Endothelial cell of umbilical vein (primary cell): ENCODE measurements at regions not wholly inside any gene's neighbourhood (a gene's known extent, or its start where the extent isn't known, plus 50 kb on each side); places are given as distances from the start of the nearest gene placed in this dataset.
"Not testable (repeated sequence)": the region's sequence is repeated elsewhere in the genome, so short reads cannot be mapped to it uniquely, and the experiment has no call there.

Experiments
- BruUV-seq: library from RNA; stranded (reverse); fragments of 400-500 nt; replicated peaks from 2 replicates; lab custom pipeline; 2021; lab: Mats Ljungman, UMichigan
- CTCF ChIA-PET: fragments of 300-600, 350-600 bp; sonication (Branson Sonifier 250); formaldehyde crosslinking; loops from one replicate; lab custom pipeline; 2021; ENCODE audit warnings: antibody characterized with exemption, inconsistent platforms; lab: Charles Lee
- POLR2A ChIA-PET: fragments of 300-600, 350-600 bp; sonication (Branson Sonifier 250); formaldehyde crosslinking; loops from one replicate; lab custom pipeline; 2021; ENCODE audit warnings: antibody characterized with exemption, inconsistent platforms; lab: Charles Lee
- DNase-seq: peaks from one replicate; pipeline ENCODE4 v3.0.0-alpha.2; 2011; ENCODE audit warnings: low read depth, low spot score
- FAIRE-seq: peaks from 2 replicates; lab custom pipeline; 2011; peaks lifted over from hg19 to GRCh38; lab: Jason Lieb, UNC
- H2AFZ ChIP-seq: 2 replicates; pipeline ENCODE4 v1.6.0; 2012; ENCODE audit warnings: low read depth, low read length, control low read depth, inconsistent platforms
- H3K27ac ChIP-seq: 2 replicates; pipeline ENCODE4 v1.5.1; 2011; ENCODE audit warnings: low read depth, mild to moderate bottlenecking, control low read depth, low read length, moderate library complexity; ENCODE audit not compliant: insufficient read depth
- H3K27me3 ChIP-seq, 2 experiments: 2 replicates each; pipeline versions ENCODE4 v1.6.0 to v1.6.1; 2011; ENCODE audit warnings: low read length in 2 of 2, mixed read lengths in 1 of 2; ENCODE audit not compliant: control insufficient read depth in 2 of 2, insufficient read depth in 2 of 2
- H3K36me3 ChIP-seq, 2 experiments: 2 replicates in 1 of 2; 3 replicates in 1 of 2; pipeline ENCODE4 v1.5.1; 2011; ENCODE audit warnings: low read length in 2 of 2, mild to moderate bottlenecking in 1 of 2, moderate library complexity in 1 of 2; ENCODE audit not compliant: control insufficient read depth in 2 of 2, insufficient read depth in 2 of 2; ENCODE audit errors: extremely low read depth in 1 of 2
- H3K4me1 ChIP-seq: 3 replicates; pipeline ENCODE4 v1.5.1; 2011; ENCODE audit warnings: mild to moderate bottlenecking, low read length; ENCODE audit not compliant: control insufficient read depth, insufficient read depth; ENCODE audit errors: extremely low read depth
- H3K4me2 ChIP-seq: 2 replicates; pipeline ENCODE4 v1.6.1; 2011; ENCODE audit warnings: low read length, control low read depth, mixed read lengths; ENCODE audit not compliant: insufficient read depth
- H3K4me3 ChIP-seq, 3 experiments: fragments of 200-600 bp in 1 of 3; sonication (generic), shearing (Covaris generic) in 1 of 3; replicated peaks in 1 of 3; 2 replicates each; pipeline ENCODE4 v1.5.1; 2011 to 2016; ENCODE audit warnings: control low read depth in 3 of 3, low read length in 3 of 3, mild to moderate bottlenecking in 2 of 3, inconsistent platforms in 1 of 3, low read depth in 1 of 3, moderate library complexity in 1 of 3; ENCODE audit not compliant: insufficient read depth in 1 of 3
- H3K79me2 ChIP-seq: 2 replicates; pipeline ENCODE4 v1.6.0; 2012; ENCODE audit warnings: low read length, inconsistent platforms; ENCODE audit not compliant: control insufficient read depth, insufficient read depth
- H3K9ac ChIP-seq: replicated peaks from 2 replicates; pipeline ENCODE3; 2011; ENCODE audit warnings: low read length, control low read depth; ENCODE audit not compliant: insufficient read depth; ENCODE audit errors: extremely low read depth
- H3K9me1 ChIP-seq: replicated peaks from 3 replicates; pipeline ENCODE4 v1.6.0; 2011; ENCODE audit warnings: mild to moderate bottlenecking, low read length; ENCODE audit not compliant: control insufficient read depth, insufficient read depth; ENCODE audit errors: extremely low read depth
- H3K9me3 ChIP-seq: replicated peaks from 2 replicates; pipeline ENCODE4 v1.5.1; 2012; ENCODE audit warnings: low read length, inconsistent platforms; ENCODE audit not compliant: control insufficient read depth, insufficient read depth
- H4K20me1 ChIP-seq: replicated peaks from 2 replicates; pipeline ENCODE3; 2011; ENCODE audit warnings: mild to moderate bottlenecking, low read length; ENCODE audit not compliant: control insufficient read depth, insufficient read depth; ENCODE audit errors: extremely low read depth
- CTCF ChIP-seq, 2 donors: IDR thresholded peaks; 1 replicate in 1 of 2; 2 replicates in 1 of 2; pipeline ENCODE4 v1.5.1; 2011; ENCODE audit warnings: low read length in 2 of 2, mild to moderate bottlenecking in 2 of 2, moderate library complexity in 2 of 2, control low read depth in 1 of 2, inconsistent platforms in 1 of 2, low read depth in 1 of 2; ENCODE audit not compliant: insufficient read depth in 1 of 2; ENCODE audit errors: extremely low read depth in 1 of 2
- EZH2 ChIP-seq: IDR thresholded peaks from 2 replicates; pipeline ENCODE4 v1.6.1; 2012; ENCODE audit warnings: borderline replicate concordance, low read depth, mild to moderate bottlenecking, moderate library complexity, low read length, inconsistent platforms; ENCODE audit not compliant: severe bottlenecking
- FOS ChIP-seq: IDR thresholded peaks from 2 replicates; pipeline ENCODE4 v1.6.1; 2011; ENCODE audit warnings: mild to moderate bottlenecking, low read length, moderate library complexity, borderline replicate concordance; ENCODE audit not compliant: insufficient read depth
- GATA2 ChIP-seq: IDR thresholded peaks from 2 replicates; pipeline ENCODE4 v1.7.0; 2011; ENCODE audit warnings: low read depth, mild to moderate bottlenecking, moderate library complexity, mixed read lengths, low read length; ENCODE audit not compliant: insufficient read length, insufficient read depth
- JUN ChIP-seq: IDR thresholded peaks from 2 replicates; pipeline ENCODE4 v1.6.1; 2011; ENCODE audit warnings: borderline replicate concordance, low read depth; ENCODE audit not compliant: insufficient read length, insufficient read depth
- MAX ChIP-seq: IDR thresholded peaks from 2 replicates; pipeline ENCODE4 v1.6.1; 2011; ENCODE audit not compliant: insufficient read depth, insufficient read length
- MYC ChIP-seq: IDR thresholded peaks from one replicate; pipeline ENCODE4 v1.6.1; 2011; ENCODE audit warnings: mild to moderate bottlenecking, low read depth, low read length
- POLR2A ChIP-seq: IDR thresholded peaks from 2 replicates; pipeline ENCODE4 v1.6.1; 2012; ENCODE audit warnings: low read depth, mild to moderate bottlenecking, control low read depth, low read length
- POLR2AphosphoS5 ChIP-seq: IDR thresholded peaks from 2 replicates; pipeline ENCODE4 v1.6.1; 2012; ENCODE audit warnings: low read depth, mild to moderate bottlenecking, control low read depth, low read length, moderate library complexity; ENCODE audit not compliant: insufficient read depth
- dilution Hi-C: fragments of 300-500 bp; cut with MboI; formaldehyde crosslinking; loops from one replicate; pipeline ENCODE4 v1.15.0; 2019; ENCODE audit warnings: low sequenced_read_pairs; ENCODE audit not compliant: extremely low pct_ligation_motif_present
- intact Hi-C: fragments of 100-400 bp; cut with micrococcal nuclease; formaldehyde crosslinking; loops from one replicate; pipeline ENCODE4 v1.10.0; 2022

GRCh38 chr2:130251535-130251872 lies 53.3 kb upstream of the TUBA3E start:
- dilution Hi-C loops (no loop called here), intact Hi-C loops (no loop called here)
- Histone ChIP-seq H4K20me1 (no peaks in the 10 kb centered on the region), H3K9me1 (no peaks in the 10 kb centered on the region), H2AFZ (no peak overlapping the region), H3K4me3 (no peak overlapping the region), H3K79me2 (no peaks in the 10 kb centered on the region), H3K4me2 (no peak overlapping the region), H3K9ac (no peak overlapping the region), H3K4me1 (no peaks in the 10 kb centered on the region), H3K27me3 (peaks cover 12 to 19% of the 10 kb centered on the region in 2 experiments), H3K9me3 (no peaks in the 10 kb centered on the region), H3K27ac (no peak overlapping the region), H3K36me3 (no peaks in the 10 kb centered on the region)
- ChIA-PET CTCF (no interaction called here), POLR2A (no interaction called here)
- DNase-seq (no peak), FAIRE-seq (no peak)
- TF ChIP-seq MAX = no peak
- no peak for TF ChIP-seq POLR2A
- no peak for TF ChIP-seq GATA2
- TF ChIP-seq FOS = no peak
- TF ChIP-seq CTCF (IDR thresholded peaks at IDR 0.05; ENCODE audit: extremely low read depth in 1 of 2, insufficient read depth in 1 of 2, low read depth in 1 of 2, low read length in 2 of 2) = no peak
- no peak for TF ChIP-seq MYC
- no peak for TF ChIP-seq POLR2AphosphoS5
- TF ChIP-seq EZH2 = no peak
- no peak for TF ChIP-seq JUN
- BruUV-seq = no TSS peak

GRCh38 chr2:130248355-130248754 lies 50.1 kb upstream of the TUBA3E start:
- dilution Hi-C loops, H3K9me3 ChIP-seq, H2AFZ ChIP-seq, POLR2A ChIA-PET, CTCF ChIA-PET, DNase-seq, H3K9ac ChIP-seq, H3K36me3 ChIP-seq, H3K9me1 ChIP-seq, H3K27ac ChIP-seq, FAIRE-seq, H3K4me2 ChIP-seq, H3K79me2 ChIP-seq, BruUV-seq, H3K4me3 ChIP-seq, H3K4me1 ChIP-seq, H4K20me1 ChIP-seq: not testable (repeated sequence)
- intact Hi-C loops = loop anchor here (10.0 kb wide), 1 partner anchor 86 kb away; no protein-coding TSS in a partner anchor
- peaks cover 9 to 14% of the 10 kb centered on the region in 2 experiments for H3K27me3 ChIP-seq
